Panc1 (cell line): ENCODE measurements at regions not wholly inside any gene's neighbourhood (a gene's known extent, or its start where the extent isn't known, plus 50 kb on each side); places are given as distances from the start of the nearest gene placed in this dataset.

Experiments
- POLR2AphosphoS5 ChIP-seq: IDR thresholded peaks from 2 replicates; pipeline ENCODE4 v1.6.1; 2012; ENCODE audit warnings: mild to moderate bottlenecking, low read depth, low read length, moderate library complexity
- SIN3A ChIP-seq: IDR thresholded peaks from 2 replicates; pipeline ENCODE4 v1.6.1; 2012; ENCODE audit warnings: low read depth, mild to moderate bottlenecking, low read length, moderate library complexity, borderline replicate concordance; ENCODE audit not compliant: insufficient read depth
- TF ChIP-seq, protein P1 (sequence below): fragments of 450-650 bp; IDR thresholded peaks from 2 replicates; pipeline ENCODE4 v1.5.1; 2017; ENCODE audit warnings: mild to moderate bottlenecking
- TF ChIP-seq, protein P2 (sequence below), 2 experiments: IDR thresholded peaks; 2 replicates each; pipeline ENCODE4 v1.6.1; 2011 to 2012; ENCODE audit warnings: low read depth in 2 of 2, control low read depth in 1 of 2, low read length in 1 of 2, mild to moderate bottlenecking in 1 of 2, moderate library complexity in 1 of 2; ENCODE audit not compliant: insufficient read depth in 1 of 2

DNA sequence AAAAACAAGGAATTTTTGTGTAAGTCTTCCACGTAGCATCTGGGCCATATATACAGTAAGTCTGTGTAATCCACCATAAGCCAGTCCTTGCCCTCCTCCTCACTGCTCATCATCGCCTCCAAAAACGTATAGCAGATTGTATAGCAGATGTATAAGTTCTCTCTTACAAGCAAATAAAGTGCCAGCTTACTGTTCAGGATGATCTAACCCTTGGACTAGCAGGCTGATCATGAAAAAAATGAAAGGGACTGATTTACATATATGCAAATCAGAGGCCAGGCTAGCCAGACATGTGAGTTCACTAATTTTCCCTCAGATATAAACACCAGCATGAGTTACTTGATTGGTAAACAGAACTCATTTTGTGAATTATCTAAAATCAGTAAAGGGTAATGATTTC lies 171.5 kb downstream of the LY86 start:
- TF ChIP-seq, protein P1, sequence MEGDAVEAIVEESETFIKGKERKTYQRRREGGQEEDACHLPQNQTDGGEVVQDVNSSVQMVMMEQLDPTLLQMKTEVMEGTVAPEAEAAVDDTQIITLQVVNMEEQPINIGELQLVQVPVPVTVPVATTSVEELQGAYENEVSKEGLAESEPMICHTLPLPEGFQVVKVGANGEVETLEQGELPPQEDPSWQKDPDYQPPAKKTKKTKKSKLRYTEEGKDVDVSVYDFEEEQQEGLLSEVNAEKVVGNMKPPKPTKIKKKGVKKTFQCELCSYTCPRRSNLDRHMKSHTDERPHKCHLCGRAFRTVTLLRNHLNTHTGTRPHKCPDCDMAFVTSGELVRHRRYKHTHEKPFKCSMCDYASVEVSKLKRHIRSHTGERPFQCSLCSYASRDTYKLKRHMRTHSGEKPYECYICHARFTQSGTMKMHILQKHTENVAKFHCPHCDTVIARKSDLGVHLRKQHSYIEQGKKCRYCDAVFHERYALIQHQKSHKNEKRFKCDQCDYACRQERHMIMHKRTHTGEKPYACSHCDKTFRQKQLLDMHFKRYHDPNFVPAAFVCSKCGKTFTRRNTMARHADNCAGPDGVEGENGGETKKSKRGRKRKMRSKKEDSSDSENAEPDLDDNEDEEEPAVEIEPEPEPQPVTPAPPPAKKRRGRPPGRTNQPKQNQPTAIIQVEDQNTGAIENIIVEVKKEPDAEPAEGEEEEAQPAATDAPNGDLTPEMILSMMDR = no peak
- TF ChIP-seq POLR2AphosphoS5 = no peak
- TF ChIP-seq, protein P2, sequence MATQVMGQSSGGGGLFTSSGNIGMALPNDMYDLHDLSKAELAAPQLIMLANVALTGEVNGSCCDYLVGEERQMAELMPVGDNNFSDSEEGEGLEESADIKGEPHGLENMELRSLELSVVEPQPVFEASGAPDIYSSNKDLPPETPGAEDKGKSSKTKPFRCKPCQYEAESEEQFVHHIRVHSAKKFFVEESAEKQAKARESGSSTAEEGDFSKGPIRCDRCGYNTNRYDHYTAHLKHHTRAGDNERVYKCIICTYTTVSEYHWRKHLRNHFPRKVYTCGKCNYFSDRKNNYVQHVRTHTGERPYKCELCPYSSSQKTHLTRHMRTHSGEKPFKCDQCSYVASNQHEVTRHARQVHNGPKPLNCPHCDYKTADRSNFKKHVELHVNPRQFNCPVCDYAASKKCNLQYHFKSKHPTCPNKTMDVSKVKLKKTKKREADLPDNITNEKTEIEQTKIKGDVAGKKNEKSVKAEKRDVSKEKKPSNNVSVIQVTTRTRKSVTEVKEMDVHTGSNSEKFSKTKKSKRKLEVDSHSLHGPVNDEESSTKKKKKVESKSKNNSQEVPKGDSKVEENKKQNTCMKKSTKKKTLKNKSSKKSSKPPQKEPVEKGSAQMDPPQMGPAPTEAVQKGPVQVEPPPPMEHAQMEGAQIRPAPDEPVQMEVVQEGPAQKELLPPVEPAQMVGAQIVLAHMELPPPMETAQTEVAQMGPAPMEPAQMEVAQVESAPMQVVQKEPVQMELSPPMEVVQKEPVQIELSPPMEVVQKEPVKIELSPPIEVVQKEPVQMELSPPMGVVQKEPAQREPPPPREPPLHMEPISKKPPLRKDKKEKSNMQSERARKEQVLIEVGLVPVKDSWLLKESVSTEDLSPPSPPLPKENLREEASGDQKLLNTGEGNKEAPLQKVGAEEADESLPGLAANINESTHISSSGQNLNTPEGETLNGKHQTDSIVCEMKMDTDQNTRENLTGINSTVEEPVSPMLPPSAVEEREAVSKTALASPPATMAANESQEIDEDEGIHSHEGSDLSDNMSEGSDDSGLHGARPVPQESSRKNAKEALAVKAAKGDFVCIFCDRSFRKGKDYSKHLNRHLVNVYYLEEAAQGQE (IDR thresholded peaks at IDR 0.05; ENCODE audit: insufficient read depth in 1 of 2, low read depth in 2 of 2, low read length in 1 of 2) = no peak
- TF ChIP-seq SIN3A = no peak
